Mucosa of descending colon (tissue), 3 donors: ENCODE measurements at regions not wholly inside any gene's neighbourhood (a gene's known extent, or its start where the extent isn't known, plus 50 kb on each side); places are given as distances from the start of the nearest gene placed in this dataset.

Source experiments
- ATAC-seq: fragments of 200-7000 bp; cut with Tn5 transposase; one replicate; pipeline ENCODE4 v1.9.1; 2020; ENCODE audit warnings: mild to moderate bottlenecking, moderate library complexity
- DNase-seq, 3 donors: peaks; one replicate each; pipeline ENCODE4 v3.0.0-alpha.2; 2020
- H3K36me3 ChIP-seq: fragments of 200-600 bp; one replicate; pipeline ENCODE4 v1.8.0; 2021; ENCODE audit warnings: low read depth, mild to moderate bottlenecking
- H3K4me1 ChIP-seq: fragments of 200-600 bp; one replicate; pipeline ENCODE4 v1.8.0; 2021; ENCODE audit warnings: low read depth, mild to moderate bottlenecking
- H3K4me3 ChIP-seq: fragments of 200-600 bp; one replicate; pipeline ENCODE4 v1.8.0; 2021; ENCODE audit warnings: mild to moderate bottlenecking
- H3K9me3 ChIP-seq: fragments of 200-600 bp; one replicate; pipeline ENCODE4 v1.8.0; 2021; ENCODE audit warnings: mild to moderate bottlenecking
- intact Hi-C, 2 donors: fragments of 100-400 bp; cut with DNase I in 1 of 2; cut with micrococcal nuclease in 1 of 2; formaldehyde crosslinking; loops; one replicate each; pipeline versions ENCODE4 v1.11.0 to v1.11.1; 2022; cut with DNase I, micrococcal nuclease
- TF ChIP-seq, protein P1 (sequence below): fragments of 200-600 bp; IDR thresholded peaks from one replicate; pipeline ENCODE4 v1.8.0; 2022; ENCODE audit warnings: antibody characterized with exemption, mild to moderate bottlenecking
- donor health status: DM: no; HTN: no; CAD: no; lungs with moderate emphysema.
- donor health status: DM: no; HTN: no; CAD: no.
- donor health status: DM: no; HTN: yes; CAD: no.

DNA sequence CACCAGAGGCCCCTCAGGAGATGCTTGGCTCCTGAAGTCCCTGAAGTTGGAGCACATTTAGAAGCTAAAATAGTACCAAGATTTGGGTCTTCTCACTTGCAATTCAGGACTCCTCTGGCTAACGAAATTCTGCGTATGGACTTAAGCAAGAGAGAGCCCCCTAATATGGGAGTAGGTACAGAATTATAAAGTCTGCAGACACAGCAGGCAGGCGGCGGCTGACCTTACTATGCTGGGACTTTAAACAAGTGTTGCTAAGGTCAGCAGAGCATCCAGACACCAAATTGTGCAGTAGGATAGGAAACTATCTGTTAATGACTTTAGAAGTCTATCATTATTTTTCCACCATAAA, 104.5 kb upstream of the PDE4B start:
- intact Hi-C loops, result loop anchor here (5.0 to 10.0 kb wide), 3 partner anchors 256 to 473 kb away; no protein-coding TSS in a partner anchor
- ATAC-seq, result no peak

GRCh38 chr1:65688848-65689247, 103.8 kb upstream of the PDE4B start:
- TF ChIP-seq, protein P1, sequence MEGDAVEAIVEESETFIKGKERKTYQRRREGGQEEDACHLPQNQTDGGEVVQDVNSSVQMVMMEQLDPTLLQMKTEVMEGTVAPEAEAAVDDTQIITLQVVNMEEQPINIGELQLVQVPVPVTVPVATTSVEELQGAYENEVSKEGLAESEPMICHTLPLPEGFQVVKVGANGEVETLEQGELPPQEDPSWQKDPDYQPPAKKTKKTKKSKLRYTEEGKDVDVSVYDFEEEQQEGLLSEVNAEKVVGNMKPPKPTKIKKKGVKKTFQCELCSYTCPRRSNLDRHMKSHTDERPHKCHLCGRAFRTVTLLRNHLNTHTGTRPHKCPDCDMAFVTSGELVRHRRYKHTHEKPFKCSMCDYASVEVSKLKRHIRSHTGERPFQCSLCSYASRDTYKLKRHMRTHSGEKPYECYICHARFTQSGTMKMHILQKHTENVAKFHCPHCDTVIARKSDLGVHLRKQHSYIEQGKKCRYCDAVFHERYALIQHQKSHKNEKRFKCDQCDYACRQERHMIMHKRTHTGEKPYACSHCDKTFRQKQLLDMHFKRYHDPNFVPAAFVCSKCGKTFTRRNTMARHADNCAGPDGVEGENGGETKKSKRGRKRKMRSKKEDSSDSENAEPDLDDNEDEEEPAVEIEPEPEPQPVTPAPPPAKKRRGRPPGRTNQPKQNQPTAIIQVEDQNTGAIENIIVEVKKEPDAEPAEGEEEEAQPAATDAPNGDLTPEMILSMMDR, result no peak
- no peak for DNase-seq
- H3K36me3 ChIP-seq, result no peaks in the 10 kb centered on the region
- H3K4me1 ChIP-seq, result no peaks in the 10 kb centered on the region
- ATAC-seq, result no peak
- intact Hi-C loops, result loop anchor here (5.0 to 10.0 kb wide), 3 partner anchors 257 to 474 kb away; no protein-coding TSS in a partner anchor
- H3K9me3 ChIP-seq, result no peaks in the 10 kb centered on the region
- H3K4me3 ChIP-seq, result no peak overlapping the region

More for the DNA sequence above, 104.5 kb upstream of the PDE4B start:
- no peak overlapping the region for H3K4me3 ChIP-seq
- TF ChIP-seq, protein P1, result no peak
- no peaks in the 10 kb centered on the region for H3K9me3 ChIP-seq
- no peaks in the 10 kb centered on the region for H3K36me3 ChIP-seq
- no peaks in the 10 kb centered on the region for H3K4me1 ChIP-seq
- no peak for DNase-seq

- Histone ChIP-seq H3K9me3 (no peaks in the 10 kb centered on the region), H3K4me3 (no peak overlapping the region), H3K4me1 (no peaks in the 10 kb centered on the region), H3K36me3 (no peaks in the 10 kb centered on the region)
- TF ChIP-seq, protein P1, result no peak
- no peak for ATAC-seq
- intact Hi-C loops, result no loop called here
- DNase-seq, result no peak
Measured at GRCh38 chr1:65691152-65691900, 101.4 kb upstream of the PDE4B start.

- Histone ChIP-seq H3K36me3 (no peaks in the 10 kb centered on the region), H3K9me3 (no peaks in the 10 kb centered on the region), H3K4me3 (no peak overlapping the region), H3K4me1 (peaks cover 3% of the 10 kb centered on the region)
- TF ChIP-seq, protein P1, result no peak
- no peak for ATAC-seq
- intact Hi-C loops, result no loop called here
- no peak for DNase-seq
Measured at GRCh38 chr1:65691972-65692371, 100.7 kb upstream of the PDE4B start.

GRCh38 chr1:65694126-65694525, 98.6 kb upstream of the PDE4B start:
- intact Hi-C loops, result no loop called here
- DNase-seq, result no peak

More at GRCh38 chr1:65694126-65694525, 98.6 kb upstream of the PDE4B start:
- Histone ChIP-seq H3K36me3 (no peaks in the 10 kb centered on the region), H3K4me1 (peaks cover 3% of the 10 kb centered on the region), H3K4me3 (no peak overlapping the region), H3K9me3 (no peaks in the 10 kb centered on the region)
- TF ChIP-seq, protein P1, result no peak
- ATAC-seq, result no peak
